Fibroblast of lung (primary cell): ENCODE measurements at regions not wholly inside any gene's neighbourhood (a gene's known extent, or its start where the extent isn't known, plus 50 kb on each side); places are given as distances from the start of the nearest gene placed in this dataset.

ENCODE experiments used
- DNase-seq, 2 donors: peaks; one replicate each; pipeline versions ENCODE4 v3.0.0 to v3.0.0-alpha.2; 2010; ENCODE audit warnings: low read depth in 2 of 2
- H2AFZ ChIP-seq: 2 replicates; pipeline ENCODE4 v1.5.1; 2012; ENCODE audit warnings: low read length, control low read depth, inconsistent platforms
- H3K27ac ChIP-seq: 2 replicates; pipeline ENCODE4 v1.5.1; 2011; ENCODE audit warnings: low read length, control low read depth; ENCODE audit not compliant: insufficient read depth
- H3K27me3 ChIP-seq: 2 replicates; pipeline ENCODE4 v1.5.1; 2011; ENCODE audit warnings: mild to moderate bottlenecking, low read length; ENCODE audit not compliant: control insufficient read depth, insufficient read depth
- H3K36me3 ChIP-seq: 2 replicates; pipeline ENCODE4 v1.5.1; 2011; ENCODE audit warnings: low read length; ENCODE audit not compliant: control insufficient read depth, insufficient read depth
- H3K4me1 ChIP-seq: 2 replicates; pipeline ENCODE4 v1.5.1; 2011; ENCODE audit warnings: low read length; ENCODE audit not compliant: control insufficient read depth, insufficient read depth; ENCODE audit errors: extremely low read depth
- H3K4me2 ChIP-seq: 2 replicates; pipeline ENCODE4 v1.5.1; 2011; ENCODE audit warnings: low read length, control low read depth; ENCODE audit not compliant: insufficient read depth; ENCODE audit errors: extremely low read depth
- H3K4me3 ChIP-seq, 4 experiments: fragments of 200-600 bp in 1 of 4; sonication (generic) in 1 of 4; replicated peaks in 1 of 4; 2 replicates each; pipeline ENCODE4 v1.5.1; 2011 to 2016; ENCODE audit warnings: low read length in 4 of 4, low read depth in 3 of 4, mild to moderate bottlenecking in 3 of 4, control low read depth in 2 of 4, inconsistent platforms in 1 of 4, mixed read lengths in 1 of 4; ENCODE audit not compliant: insufficient read depth in 1 of 4; ENCODE audit errors: control extremely low read depth in 1 of 4
- H3K79me2 ChIP-seq: 2 replicates; pipeline ENCODE4 v1.5.1; 2012; ENCODE audit warnings: mild to moderate bottlenecking, low read length, inconsistent platforms; ENCODE audit not compliant: control insufficient read depth, insufficient read depth
- H3K9ac ChIP-seq: 2 replicates; pipeline ENCODE4 v1.5.1; 2011; ENCODE audit warnings: mild to moderate bottlenecking, low read length, control low read depth; ENCODE audit not compliant: insufficient read depth
- H3K9me3 ChIP-seq: 2 replicates; pipeline ENCODE4 v1.5.1; 2012; ENCODE audit warnings: low read depth, low read length; ENCODE audit not compliant: control insufficient read depth, insufficient read depth
- H4K20me1 ChIP-seq: 2 replicates; pipeline ENCODE4 v1.5.1; 2011; ENCODE audit warnings: low read length; ENCODE audit not compliant: control insufficient read depth, insufficient read depth; ENCODE audit errors: extremely low read depth
- EZH2 ChIP-seq: IDR thresholded peaks from 2 replicates; pipeline ENCODE4 v1.5.1; 2012; ENCODE audit warnings: low read length, control low read depth, mild to moderate bottlenecking; ENCODE audit errors: missing control alignments
- TF ChIP-seq, protein P1 (sequence below), 2 donors: IDR thresholded peaks in 1 of 2; conservative IDR thresholded peaks in 1 of 2; 1 replicate in 1 of 2; 2 replicates in 1 of 2; pipeline ENCODE4 v1.5.1; 2011 to 2012; ENCODE audit warnings: low read length in 2 of 2, control low read depth in 1 of 2, inconsistent platforms in 1 of 2, low read depth in 1 of 2, mild to moderate bottlenecking in 1 of 2

DNA sequence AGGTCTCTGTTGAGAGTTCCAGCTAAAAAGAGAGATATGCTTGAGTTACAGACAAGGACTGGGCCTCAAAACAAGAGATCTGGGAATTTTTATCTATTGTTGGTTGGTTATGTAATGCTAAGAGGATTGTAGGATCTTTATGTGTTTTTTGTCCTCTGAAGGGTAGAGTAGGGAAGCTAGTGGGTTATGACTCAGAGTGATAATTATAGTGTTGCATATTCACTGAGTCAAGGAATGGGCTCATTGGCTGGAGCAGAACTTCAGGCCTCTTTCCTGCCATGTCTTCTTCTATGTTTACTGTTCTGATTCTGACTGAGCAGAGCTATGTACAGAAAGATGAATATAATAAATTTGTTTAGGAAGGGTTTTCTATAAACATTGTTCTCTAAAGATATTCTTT is 66.1 kb upstream of the NOX3 start:
- peak in 1 of 2 donors; percentile 20 for DNase-seq
- Histone ChIP-seq H3K79me2 (no peaks in the 10 kb centered on the region), H3K4me2 (no peak overlapping the region)

DNA sequence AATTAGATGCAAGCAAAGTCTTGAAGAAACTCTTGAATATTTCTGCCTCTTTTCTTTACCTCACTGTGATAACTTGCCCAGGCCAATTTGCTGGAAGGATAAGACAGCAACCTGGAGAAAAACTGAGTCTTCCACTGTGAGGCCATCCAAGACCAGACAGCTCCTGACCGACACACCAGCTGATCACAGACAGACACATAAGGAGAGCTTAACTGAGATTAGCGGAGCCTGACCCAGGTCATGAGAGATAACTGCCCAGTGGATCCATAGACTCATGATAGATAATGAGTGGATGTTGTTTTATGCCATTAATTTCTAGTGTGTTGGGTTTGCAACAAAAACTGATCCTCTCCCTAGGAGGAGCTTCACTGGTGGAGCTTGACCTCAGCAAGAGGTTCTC is 64.4 kb upstream of the NOX3 start:
- TF ChIP-seq, protein P1, sequence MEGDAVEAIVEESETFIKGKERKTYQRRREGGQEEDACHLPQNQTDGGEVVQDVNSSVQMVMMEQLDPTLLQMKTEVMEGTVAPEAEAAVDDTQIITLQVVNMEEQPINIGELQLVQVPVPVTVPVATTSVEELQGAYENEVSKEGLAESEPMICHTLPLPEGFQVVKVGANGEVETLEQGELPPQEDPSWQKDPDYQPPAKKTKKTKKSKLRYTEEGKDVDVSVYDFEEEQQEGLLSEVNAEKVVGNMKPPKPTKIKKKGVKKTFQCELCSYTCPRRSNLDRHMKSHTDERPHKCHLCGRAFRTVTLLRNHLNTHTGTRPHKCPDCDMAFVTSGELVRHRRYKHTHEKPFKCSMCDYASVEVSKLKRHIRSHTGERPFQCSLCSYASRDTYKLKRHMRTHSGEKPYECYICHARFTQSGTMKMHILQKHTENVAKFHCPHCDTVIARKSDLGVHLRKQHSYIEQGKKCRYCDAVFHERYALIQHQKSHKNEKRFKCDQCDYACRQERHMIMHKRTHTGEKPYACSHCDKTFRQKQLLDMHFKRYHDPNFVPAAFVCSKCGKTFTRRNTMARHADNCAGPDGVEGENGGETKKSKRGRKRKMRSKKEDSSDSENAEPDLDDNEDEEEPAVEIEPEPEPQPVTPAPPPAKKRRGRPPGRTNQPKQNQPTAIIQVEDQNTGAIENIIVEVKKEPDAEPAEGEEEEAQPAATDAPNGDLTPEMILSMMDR (conservative IDR thresholded peaks at IDR 0.05 in 1 of 2, IDR thresholded peaks at IDR 0.05 in 1 of 2; ENCODE audit: low read depth in 1 of 2, low read length in 2 of 2) = no peak
- no peak for TF ChIP-seq EZH2
- H4K20me1 ChIP-seq = no peaks in the 10 kb centered on the region
- no peak overlapping the region for H3K4me2 ChIP-seq
- H3K9me3 ChIP-seq = no peaks in the 10 kb centered on the region
- no peak overlapping the region for H3K9ac ChIP-seq
- no peaks in the 10 kb centered on the region for H3K4me1 ChIP-seq
- no peaks in the 10 kb centered on the region for H3K79me2 ChIP-seq
- DNase-seq = no peak
- H2AFZ ChIP-seq = no peak overlapping the region
- no peak overlapping the region for H3K27ac ChIP-seq
- no peak overlapping the region for H3K4me3 ChIP-seq
- no peaks in the 10 kb centered on the region for H3K27me3 ChIP-seq
- H3K36me3 ChIP-seq = no peaks in the 10 kb centered on the region

More for the DNA sequence above, 66.1 kb upstream of the NOX3 start:
- Histone ChIP-seq H3K9ac (no peak overlapping the region), H3K9me3 (no peaks in the 10 kb centered on the region), H3K36me3 (no peaks in the 10 kb centered on the region), H2AFZ (no peak overlapping the region), H3K27ac (no peak overlapping the region), H4K20me1 (no peaks in the 10 kb centered on the region), H3K4me1 (no peaks in the 10 kb centered on the region), H3K27me3 (no peaks in the 10 kb centered on the region), H3K4me3 (no peak overlapping the region)
- TF ChIP-seq, protein P1 (conservative IDR thresholded peaks at IDR 0.05 in 1 of 2, IDR thresholded peaks at IDR 0.05 in 1 of 2; ENCODE audit: low read depth in 1 of 2, low read length in 2 of 2) = no peak
- TF ChIP-seq EZH2 = no peak

DNA sequence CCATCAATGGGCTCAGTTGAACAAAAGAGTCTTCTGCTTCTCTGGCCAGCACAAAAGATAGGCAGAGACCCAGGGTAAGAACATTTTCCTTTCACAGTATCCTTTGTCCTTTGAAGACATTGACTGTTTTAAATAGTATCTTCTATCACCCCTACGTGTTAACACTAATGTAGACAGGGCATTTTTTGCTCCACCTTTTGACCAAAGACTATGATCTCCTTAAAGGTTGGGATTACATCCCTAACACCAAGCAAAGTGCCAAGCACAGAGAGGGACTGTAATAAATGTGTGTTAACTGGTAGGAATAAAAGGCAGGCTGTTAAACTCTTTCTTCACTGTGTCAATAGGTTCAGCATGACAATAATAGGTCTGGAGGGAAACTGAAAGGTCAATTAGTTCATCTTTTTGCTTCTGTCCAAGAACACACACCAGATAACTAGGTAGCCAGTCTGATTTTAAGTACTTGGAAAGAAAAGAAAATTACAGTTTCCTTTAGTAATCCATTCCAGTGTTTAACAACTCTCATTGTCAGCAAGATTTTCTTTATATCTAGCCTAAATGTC is 63.6 kb upstream of the NOX3 start:
- no peak for DNase-seq
- no peaks in the 10 kb centered on the region for H3K79me2 ChIP-seq
- no peak overlapping the region for H3K9ac ChIP-seq
- H3K9me3 ChIP-seq = no peaks in the 10 kb centered on the region
- H3K27me3 ChIP-seq = no peaks in the 10 kb centered on the region
- H3K27ac ChIP-seq = no peak overlapping the region
- no peak overlapping the region for H2AFZ ChIP-seq
- no peak overlapping the region for H3K4me3 ChIP-seq
- no peaks in the 10 kb centered on the region for H3K4me1 ChIP-seq
- TF ChIP-seq EZH2 = no peak
- TF ChIP-seq, protein P1 (conservative IDR thresholded peaks at IDR 0.05 in 1 of 2, IDR thresholded peaks at IDR 0.05 in 1 of 2; ENCODE audit: low read depth in 1 of 2, low read length in 2 of 2) = no peak
- H3K36me3 ChIP-seq = no peaks in the 10 kb centered on the region
- no peaks in the 10 kb centered on the region for H4K20me1 ChIP-seq
- H3K4me2 ChIP-seq = no peak overlapping the region
